ENCODE measurements at regions not wholly inside any gene's neighbourhood (a gene's known extent, or its start where the extent isn't known, plus 50 kb on each side); places are given as distances from the start of the nearest gene placed in this dataset.

- TF ChIP-seq CTCF (IDR thresholded peaks at IDR 0.05) (no peak), POLR2A (IDR thresholded peaks at IDR 0.05) (no peak)
Observed at GRCh38 chr16:73483076-73483791, 435.3 kb upstream of the ZFHX3 start.
